Panc1 (cell line): ENCODE measurements at regions not wholly inside any gene's neighbourhood (a gene's known extent, or its start where the extent isn't known, plus 50 kb on each side); places are given as distances from the start of the nearest gene placed in this dataset.

Experiments
- ATAC-seq: fragments of 200-7000 bp; cut with Tn5 transposase; 2 replicates; pipeline ENCODE4 v1.9.1; 2020; ENCODE audit warnings: mild to moderate bottlenecking, moderate library complexity
- BruUV-seq: library from RNA; stranded (reverse); fragments of 400-500 nt; replicated peaks from 2 replicates; lab custom pipeline; 2021; lab: Mats Ljungman, UMichigan
- CTCF ChIA-PET: fragments of 300-600 bp; sonication (Branson Sonifier 250); formaldehyde crosslinking; loops from one replicate; lab custom pipeline; 2022; ENCODE audit warnings: antibody characterized with exemption; lab: Charles Lee
- POLR2A ChIA-PET: fragments of 300-600 bp; sonication (Branson Sonifier 250); formaldehyde crosslinking; loops from one replicate; lab custom pipeline; 2022; ENCODE audit warnings: antibody characterized with exemption; lab: Charles Lee
- DNase-seq: peaks from one replicate; pipeline ENCODE4 v3.0.0-alpha.2; 2010; ENCODE audit warnings: low read depth, low spot score
- H3K27ac ChIP-seq: 2 replicates; pipeline ENCODE4 v1.5.1; 2011; ENCODE audit warnings: mild to moderate bottlenecking, low read length, inconsistent platforms
- H3K27me3 ChIP-seq: fragments of 200-500 bp; sonication (Bioruptor generic); 2 replicates; pipeline ENCODE4 v1.6.0; 2014; ENCODE audit warnings: low read length, inconsistent platforms; ENCODE audit not compliant: control insufficient read depth, insufficient read depth
- H3K36me3 ChIP-seq: fragments of 200-500 bp; sonication (Bioruptor generic); 2 replicates; pipeline ENCODE4 v1.5.1; 2014; ENCODE audit warnings: inconsistent platforms, mild to moderate bottlenecking, low read length, moderate library complexity; ENCODE audit not compliant: control insufficient read depth, insufficient read depth
- H3K4me1 ChIP-seq: 2 replicates; pipeline ENCODE4 v1.5.1; 2011; ENCODE audit warnings: inconsistent platforms, mild to moderate bottlenecking, low read length, moderate library complexity; ENCODE audit not compliant: control insufficient read depth, insufficient read depth
- H3K4me3 ChIP-seq, 2 experiments: 2 replicates each; pipeline ENCODE4 v1.5.1; 2011 to 2012; ENCODE audit warnings: low read depth in 2 of 2, low read length in 2 of 2, mild to moderate bottlenecking in 2 of 2, inconsistent platforms in 1 of 2, moderate library complexity in 1 of 2
- H3K9me3 ChIP-seq: fragments of 200-500 bp; sonication (Bioruptor generic); 2 replicates; pipeline ENCODE4 v1.5.1; 2014; ENCODE audit warnings: low read depth, mild to moderate bottlenecking, inconsistent platforms, low read length, moderate library complexity; ENCODE audit not compliant: control insufficient read depth, insufficient read depth
- CTCF ChIP-seq: fragments of 450-650 bp; IDR thresholded peaks from 2 replicates; pipeline ENCODE4 v1.5.1; 2017; ENCODE audit warnings: mild to moderate bottlenecking
- POLR2AphosphoS5 ChIP-seq: IDR thresholded peaks from 2 replicates; pipeline ENCODE4 v1.6.1; 2012; ENCODE audit warnings: mild to moderate bottlenecking, low read depth, low read length, moderate library complexity
- REST ChIP-seq, 2 experiments: IDR thresholded peaks; 2 replicates each; pipeline ENCODE4 v1.6.1; 2011 to 2012; ENCODE audit warnings: low read depth in 2 of 2, control low read depth in 1 of 2, low read length in 1 of 2, mild to moderate bottlenecking in 1 of 2, moderate library complexity in 1 of 2; ENCODE audit not compliant: insufficient read depth in 1 of 2
- SIN3A ChIP-seq: IDR thresholded peaks from 2 replicates; pipeline ENCODE4 v1.6.1; 2012; ENCODE audit warnings: low read depth, mild to moderate bottlenecking, low read length, moderate library complexity, borderline replicate concordance; ENCODE audit not compliant: insufficient read depth
- TCF7L2 ChIP-seq: IDR thresholded peaks from 2 replicates; pipeline ENCODE4 v1.6.1; 2011; ENCODE audit warnings: mild to moderate bottlenecking, low read depth, low read length, inconsistent platforms
- in situ Hi-C: cut with HindIII; loops from 2 replicates; pipeline ENCODE4 v1.10.0; 2016; ENCODE audit warnings: low sequenced_read_pairs, low pct_unique_long_range_greater_than_20kb
- intact Hi-C: fragments of 100-400 bp; cut with micrococcal nuclease; formaldehyde crosslinking; loops from one replicate; pipeline ENCODE4 v1.10.0; 2022; ENCODE audit not compliant: unreplicated experiment

- Histone ChIP-seq H3K4me3 (no peak overlapping the region), H3K27ac (no peak overlapping the region), H3K27me3 (no peaks in the 10 kb centered on the region), H3K36me3 (no peaks in the 10 kb centered on the region), H3K4me1 (peaks cover 6% of the 10 kb centered on the region; the same call in 1 of the 2 replicates), H3K9me3 (no peaks in the 10 kb centered on the region)
- ChIA-PET CTCF (interaction anchor here (1.3 to 1.5 kb wide), 2 partner anchors 25 to 85 kb away, joined by 3 read pairs; no protein-coding TSS in a partner anchor), POLR2A (interaction anchor here (0.5 kb wide), 1 partner anchor 84 kb away, joined by 4 read pairs; no protein-coding TSS in a partner anchor)
- no TSS peak for BruUV-seq
- in situ Hi-C loops (no loop called here), intact Hi-C loops (no loop called here)
- DNase-seq (peak; percentile 73), ATAC-seq (peak; percentile 98)
- TF ChIP-seq CTCF (peak; percentile 69), REST (IDR thresholded peaks at IDR 0.05; ENCODE audit: insufficient read depth in 1 of 2, low read depth in 2 of 2, low read length in 1 of 2) (no peak)
Observed at GRCh38 chr22:22110548-22111266, 128.1 kb upstream of the TOP3B start.

GRCh38 chr22:22109693-22110466 is 127.3 kb upstream of the TOP3B start:
- Histone ChIP-seq H3K27me3 (no peaks in the 10 kb centered on the region), H3K27ac (no peak overlapping the region), H3K9me3 (no peaks in the 10 kb centered on the region), H3K4me3 (no peak overlapping the region), H3K36me3 (no peaks in the 10 kb centered on the region), H3K4me1 (peaks cover 6% of the 10 kb centered on the region; the same call in 1 of the 2 replicates)
- POLR2A ChIA-PET = interaction anchor here (0.5 kb wide), 1 partner anchor 83 kb away, joined by 4 read pairs; no protein-coding TSS in a partner anchor
- CTCF ChIA-PET = interaction anchor here (1.3 kb wide), 1 partner anchor 26 kb away, joined by 3 read pairs; no protein-coding TSS in a partner anchor
- intact Hi-C loops = no loop called here
- in situ Hi-C loops = no loop called here
- no peak for ATAC-seq
- TF ChIP-seq SIN3A (no peak), CTCF (peak; percentile 64), TCF7L2 (no peak), POLR2AphosphoS5 (no peak), REST (IDR thresholded peaks at IDR 0.05; ENCODE audit: insufficient read depth in 1 of 2, low read depth in 2 of 2, low read length in 1 of 2) (no peak)
- no peak for DNase-seq
- BruUV-seq = no TSS peak
